GM12878 (cell line): ENCODE measurements at regions not wholly inside any gene's neighbourhood (a gene's known extent, or its start where the extent isn't known, plus 50 kb on each side); places are given as distances from the start of the nearest gene placed in this dataset.

Experiments
- ATAC-seq: fragments of 200-7000 bp; cut with Tn5 transposase; 3 replicates; pipeline ENCODE4 v1.9.1; 2020; ENCODE audit warnings: mild to moderate bottlenecking, moderate library complexity
- BruUV-seq: library from RNA; stranded (reverse); fragments of 400-500 nt; replicated peaks from 2 replicates; lab custom pipeline; 2021; lab: Mats Ljungman, UMichigan
- CTCF ChIA-PET: fragments of 300-600 bp; sonication (Branson Sonifier 250); formaldehyde crosslinking; extraction: SDS; loops from one replicate; lab custom pipeline; 2021; ENCODE audit warnings: inconsistent platforms; lab: Yijun Ruan, JAX
- POLR2A ChIA-PET: fragments of 350-600 bp; formaldehyde crosslinking; extraction: SDS; loops from one replicate; lab custom pipeline; 2021; ENCODE audit warnings: inconsistent platforms; lab: Charles Lee
- RAD21 ChIA-PET: fragments of 300-600 bp; sonication (Branson Sonifier 250); formaldehyde crosslinking; loops from one replicate; lab custom pipeline; 2023; ENCODE audit warnings: antibody characterized with exemption; ENCODE audit not compliant: unreplicated experiment; lab: Charles Lee
- SMC1A ChIA-PET: fragments of 300-600 bp; sonication (Branson Sonifier 250); formaldehyde crosslinking; loops from one replicate; lab custom pipeline; 2023; ENCODE audit not compliant: unreplicated experiment, uncharacterized antibody; lab: Charles Lee
- DNase-seq: peaks from one replicate; pipeline ENCODE4 v3.0.0-alpha.2; 2011; ENCODE audit warnings: low read depth, low spot score
- FAIRE-seq: peaks from 3 replicates; lab custom pipeline; 2011; peaks lifted over from hg19 to GRCh38; lab: Jason Lieb, UNC
- H2AFZ ChIP-seq: 2 replicates; pipeline ENCODE4 v1.6.0; 2011; ENCODE audit warnings: low read depth, low read length, control low read depth; ENCODE audit not compliant: control insufficient read depth
- H3K27ac ChIP-seq: 2 replicates; pipeline ENCODE4 v1.5.1; 2011; ENCODE audit warnings: control low read depth; ENCODE audit not compliant: control insufficient read depth, insufficient read depth
- H3K27me3 ChIP-seq, 2 experiments: replicated peaks in 1 of 2; 2 replicates each; pipeline versions ENCODE4 v1.6.0 to v1.6.1; 2011; ENCODE audit warnings: low read length in 1 of 2; ENCODE audit not compliant: control insufficient read depth in 2 of 2, insufficient read depth in 2 of 2
- H3K36me3 ChIP-seq, 2 experiments: 2 replicates each; pipeline ENCODE4 v1.5.1; 2011; ENCODE audit warnings: low read length in 1 of 2; ENCODE audit not compliant: control insufficient read depth in 2 of 2, insufficient read depth in 2 of 2
- H3K4me1 ChIP-seq: 2 replicates; pipeline ENCODE4 v1.6.1; 2011; ENCODE audit warnings: mild to moderate bottlenecking, low read length, moderate library complexity, mixed read lengths; ENCODE audit not compliant: control insufficient read depth, insufficient read depth
- H3K4me2 ChIP-seq: 2 replicates; pipeline ENCODE4 v1.6.0; 2011; ENCODE audit warnings: control low read depth; ENCODE audit not compliant: control insufficient read depth, insufficient read depth
- H3K4me3 ChIP-seq: fragments of 200-600 bp; sonication (generic); 2 replicates; pipeline ENCODE4 v1.5.1; 2016
- H3K79me2 ChIP-seq: 2 replicates; pipeline ENCODE4 v1.6.0; 2011; ENCODE audit warnings: low read length; ENCODE audit not compliant: control insufficient read depth, insufficient read depth
- H3K9ac ChIP-seq: 2 replicates; pipeline ENCODE4 v1.8.0; 2011; ENCODE audit warnings: low read length, control low read depth, mixed read lengths; ENCODE audit not compliant: control insufficient read depth, insufficient read depth
- H3K9me3 ChIP-seq: replicated peaks from 3 replicates; pipeline ENCODE4 v1.5.1; 2011; ENCODE audit warnings: mild to moderate bottlenecking, low read length; ENCODE audit not compliant: control insufficient read depth, insufficient read depth
- H4K20me1 ChIP-seq: 2 replicates; pipeline ENCODE4 v1.6.0; 2011; ENCODE audit not compliant: control insufficient read depth, insufficient read depth
- ASH2L ChIP-seq: fragments of 300-600, 200-600 bp; sonication (generic); IDR thresholded peaks from 2 replicates; pipeline ENCODE4 v1.6.1; 2017; ENCODE audit warnings: low read depth, mild to moderate bottlenecking, borderline replicate concordance
- BHLHE40 ChIP-seq, 2 experiments: fragments of 450-650 bp in 1 of 2; IDR thresholded peaks; 2 replicates each; pipeline ENCODE4 v1.6.1; 2011 to 2017; ENCODE audit warnings: low read depth in 2 of 2, borderline replicate concordance in 1 of 2, improper control_type of control experiment in 1 of 2, low read length in 1 of 2, mild to moderate bottlenecking in 1 of 2
- CBFB ChIP-seq: IDR thresholded peaks from 2 replicates; pipeline ENCODE4 v1.6.1; 2016; ENCODE audit warnings: antibody characterized with exemption, low read depth
- DPF2 ChIP-seq: fragments of 450-650 bp; IDR thresholded peaks from 2 replicates; pipeline ENCODE4 v1.6.1; 2017; ENCODE audit warnings: mild to moderate bottlenecking
- FOS ChIP-seq: IDR thresholded peaks from 3 replicates; pipeline ENCODE4 v1.6.1; 2011; ENCODE audit warnings: borderline replicate concordance; ENCODE audit not compliant: insufficient read length; ENCODE audit errors: extremely low read depth
- GABPA ChIP-seq: IDR thresholded peaks from 2 replicates; pipeline ENCODE4 v1.6.1; 2014; ENCODE audit warnings: antibody characterized with exemption, low read depth, mild to moderate bottlenecking, inconsistent platforms
- NFYB ChIP-seq: IDR thresholded peaks from 2 replicates; pipeline ENCODE4 v1.6.1; 2011; ENCODE audit warnings: low read depth, mild to moderate bottlenecking, low read length, improper control_type of control experiment, moderate library complexity; ENCODE audit not compliant: insufficient read depth
- NR2C1 ChIP-seq: fragments of 450-650 bp; IDR thresholded peaks from 2 replicates; pipeline ENCODE4 v1.6.1; 2017; ENCODE audit warnings: antibody characterized with exemption, mild to moderate bottlenecking, moderate library complexity
- PKNOX1 ChIP-seq: fragments of 450-650 bp; IDR thresholded peaks from 2 replicates; pipeline ENCODE4 v1.6.1; 2016; ENCODE audit warnings: mild to moderate bottlenecking
- POLR2AphosphoS5 ChIP-seq: IDR thresholded peaks from 2 replicates; pipeline ENCODE4 v1.6.1; 2011; ENCODE audit warnings: mild to moderate bottlenecking, low read length, inconsistent platforms
- RUNX3 ChIP-seq: IDR thresholded peaks from 2 replicates; pipeline ENCODE4 v1.6.1; 2012; ENCODE audit warnings: low read length, inconsistent platforms
- SMC3 ChIP-seq: IDR thresholded peaks from 2 replicates; pipeline ENCODE4 v1.6.1; 2011; ENCODE audit warnings: low read length, improper control_type of control experiment, borderline replicate concordance
- SP1 ChIP-seq: IDR thresholded peaks from one replicate; pipeline ENCODE4 v1.6.1; 2011; ENCODE audit warnings: low read depth, low read length
- SRF ChIP-seq, 2 experiments: IDR thresholded peaks; 2 replicates each; pipeline ENCODE4 v1.6.1; 2011; ENCODE audit warnings: low read depth in 2 of 2, low read length in 2 of 2, mild to moderate bottlenecking in 1 of 2, moderate library complexity in 1 of 2
- SUZ12 ChIP-seq: fragments of 200-600 bp; sonication (generic); IDR thresholded peaks from one replicate; pipeline ENCODE4 v1.6.1; 2018; ENCODE audit warnings: antibody characterized with exemption, mild to moderate bottlenecking; ENCODE audit not compliant: unreplicated experiment
- ZNF217 ChIP-seq: fragments of 450-650 bp; IDR thresholded peaks from 2 replicates; pipeline ENCODE4 v1.6.1; 2017; ENCODE audit warnings: antibody characterized with exemption, mild to moderate bottlenecking
- WGBS: methylation state at CpG from one replicate; pipeline ENCODE4 v1.1.6; 2016; ENCODE audit warnings: low lambda C conversion rate; ENCODE audit not compliant: insufficient replicate concordance, insufficient coverage; ENCODE audit errors: missing lambda C conversion rate; 5-methylcytosine and 5-hydroxymethylcytosine counted together
- in situ Hi-C: fragments of 300-500 bp; cut with MboI; formaldehyde crosslinking; loops from 9 replicates; pipeline ENCODE4 v1.14.3; 2018; ENCODE audit warnings: mixed read lengths
- intact Hi-C: fragments of 100-400 bp; cut with micrococcal nuclease; formaldehyde crosslinking; loops from one replicate; pipeline ENCODE4 v1.14.2; 2022; ENCODE audit not compliant: unreplicated experiment

DNA sequence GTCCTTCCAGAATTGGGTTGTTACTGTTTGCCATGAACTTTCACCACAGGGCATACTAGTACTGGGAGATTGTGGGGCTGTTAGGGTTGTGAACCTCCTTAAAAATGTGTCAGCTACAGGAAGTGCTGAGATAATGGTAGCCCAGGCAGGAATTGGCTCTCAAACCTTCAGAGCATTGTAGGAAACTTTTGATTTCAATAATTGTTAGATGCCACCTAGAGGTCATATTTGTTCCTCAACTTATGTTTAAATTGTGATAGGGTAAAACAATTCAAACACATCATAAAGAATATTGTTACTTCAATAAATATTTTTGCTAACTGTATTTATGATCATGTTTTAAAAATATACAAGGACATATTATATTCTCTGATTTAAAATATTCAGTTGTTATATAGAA is 594.6 kb downstream of the ADCYAP1 start (continued):
- TF ChIP-seq FOS (no peak), NFYB (no peak), POLR2AphosphoS5 (no peak), ZNF217 (no peak), SMC3 (no peak), DPF2 (no peak), BHLHE40 (IDR thresholded peaks at IDR 0.05; ENCODE audit: borderline replicate concordance in 1 of 2, low read depth in 2 of 2, low read length in 1 of 2) (no peak)
- TF ChIP-seq, all 136 proteins: peak for 0

GRCh38 chr18:1503847-1504246 is 599.2 kb downstream of the ADCYAP1 start:
- no peaks in the 10 kb centered on the region for H3K36me3 ChIP-seq
- ATAC-seq (no peak), FAIRE-seq (no peak), DNase-seq (no peak)
- no TSS peak for BruUV-seq
- H4K20me1 ChIP-seq = no peaks in the 10 kb centered on the region
- H3K9me3 ChIP-seq = no peaks in the 10 kb centered on the region
- H3K79me2 ChIP-seq = no peaks in the 10 kb centered on the region
- no peak overlapping the region for H3K4me2 ChIP-seq
- SMC1A ChIA-PET = no interaction called here
- intact Hi-C loops = no loop called here
- in situ Hi-C loops = no loop called here
- H3K4me1 ChIP-seq = no peaks in the 10 kb centered on the region
- no peak overlapping the region for H3K4me3 ChIP-seq
- CTCF ChIA-PET = no interaction called here
- POLR2A ChIA-PET = no interaction called here
- no peak overlapping the region for H3K9ac ChIP-seq
- WGBS = 23% methylated on average over 4 of the region's 4 CpGs
- no peak overlapping the region for H3K27ac ChIP-seq
- RAD21 ChIA-PET = no interaction called here
- no peak for TF ChIP-seq ASH2L
- TF ChIP-seq CBFB = no peak
- no peak for TF ChIP-seq NFYB
- TF ChIP-seq PKNOX1 = no peak
- TF ChIP-seq SUZ12 = no peak
- no peak for TF ChIP-seq RUNX3
- TF ChIP-seq GABPA = no peak
- no peak for TF ChIP-seq SRF (IDR thresholded peaks at IDR 0.05; ENCODE audit: low read depth in 2 of 2, low read length in 2 of 2)
- TF ChIP-seq SP1 = no peak
- TF ChIP-seq NR2C1 = no peak
- no peaks in the 10 kb centered on the region for H3K27me3 ChIP-seq
- H2AFZ ChIP-seq = no peak overlapping the region
